HL-60 (cell line): ENCODE measurements at regions not wholly inside any gene's neighbourhood (a gene's known extent, or its start where the extent isn't known, plus 50 kb on each side); places are given as distances from the start of the nearest gene placed in this dataset.

Source experiments
- CTCF ChIP-seq: IDR thresholded peaks from one replicate; pipeline ENCODE4 v1.5.1; 2011; ENCODE audit warnings: low read length, control low read depth, inconsistent platforms; ENCODE audit not compliant: insufficient read depth
- POLR2AphosphoS5 ChIP-seq: IDR thresholded peaks from 2 replicates; pipeline ENCODE4 v1.6.1; 2012; ENCODE audit warnings: low read depth
- REST ChIP-seq: IDR thresholded peaks from 2 replicates; pipeline ENCODE4 v1.6.1; 2012; ENCODE audit warnings: low read depth; ENCODE audit not compliant: insufficient replicate concordance
- SPI1 ChIP-seq: IDR thresholded peaks from 2 replicates; pipeline ENCODE4 v1.6.1; 2012; ENCODE audit warnings: low read depth, mild to moderate bottlenecking, borderline replicate concordance

- TF ChIP-seq CTCF (no peak), POLR2AphosphoS5 (no peak), REST (no peak), SPI1 (no peak)
Observed at GRCh38 chr4:123838474-123838873, 441.9 kb downstream of the SPRY1 start.
